ENCODE measurements at regions not wholly inside any gene's neighbourhood (a gene's known extent, or its start where the extent isn't known, plus 50 kb on each side); places are given as distances from the start of the nearest gene placed in this dataset.

GRCh38 chr13:71338070-71338469 lies 528.9 kb downstream of the DACH1 start:
- Histone ChIP-seq H3K9ac (ENCODE audit: low read length) (no peak overlapping the region), H3K27me3 (ENCODE audit: control insufficient read depth, insufficient read depth, low read length) (no peaks in the 10 kb centered on the region), H3K4me1 (ENCODE audit: control insufficient read depth, insufficient read depth, low read length) (no peaks in the 10 kb centered on the region), H3K4me3 (ENCODE audit: low read length) (no peak overlapping the region), H3K27ac (ENCODE audit: low read depth, low read length) (no peak overlapping the region), H3K36me3 (ENCODE audit: control insufficient read depth, insufficient read depth, low read length) (no peaks in the 10 kb centered on the region)

GRCh38 chr13:71327266-71327665 lies 539.7 kb downstream of the DACH1 start:
- Histone ChIP-seq H3K9ac (ENCODE audit: low read length) (no peak overlapping the region), H3K27ac (ENCODE audit: low read depth, low read length) (no peak overlapping the region), H3K4me1 (ENCODE audit: control insufficient read depth, insufficient read depth, low read length) (no peaks in the 10 kb centered on the region), H3K4me3 (ENCODE audit: low read length) (no peak overlapping the region), H3K36me3 (ENCODE audit: control insufficient read depth, insufficient read depth, low read length) (no peaks in the 10 kb centered on the region), H3K27me3 (ENCODE audit: control insufficient read depth, insufficient read depth, low read length) (no peaks in the 10 kb centered on the region)

GRCh38 chr13:71325556-71325955 lies 541.4 kb downstream of the DACH1 start:
- H3K27me3 ChIP-seq (ENCODE audit: control insufficient read depth, insufficient read depth, low read length): no peaks in the 10 kb centered on the region
- H3K36me3 ChIP-seq (ENCODE audit: control insufficient read depth, insufficient read depth, low read length): no peaks in the 10 kb centered on the region
- no peak overlapping the region for H3K4me3 ChIP-seq (ENCODE audit: low read length)
- no peak overlapping the region for H3K27ac ChIP-seq (ENCODE audit: low read depth, low read length)
- H3K4me1 ChIP-seq (ENCODE audit: control insufficient read depth, insufficient read depth, low read length): no peaks in the 10 kb centered on the region
- H3K9ac ChIP-seq (ENCODE audit: low read length): no peak overlapping the region

- no peaks in the 10 kb centered on the region for H3K4me1 ChIP-seq (ENCODE audit: control insufficient read depth, insufficient read depth, low read length)
Measured at GRCh38 chr13:71323266-71323665, 543.7 kb downstream of the DACH1 start.

GRCh38 chr13:71320452-71320851 lies 546.6 kb downstream of the DACH1 start:
- Histone ChIP-seq H3K4me1 (ENCODE audit: control insufficient read depth, insufficient read depth, low read length) (no peaks in the 10 kb centered on the region), H3K9ac (ENCODE audit: low read length) (no peak overlapping the region), H3K36me3 (ENCODE audit: control insufficient read depth, insufficient read depth, low read length) (no peaks in the 10 kb centered on the region), H3K27me3 (ENCODE audit: control insufficient read depth, insufficient read depth, low read length) (no peaks in the 10 kb centered on the region), H3K4me3 (ENCODE audit: low read length) (no peak overlapping the region), H3K27ac (ENCODE audit: low read depth, low read length) (no peak overlapping the region)

More at GRCh38 chr13:71323266-71323665, 543.7 kb downstream of the DACH1 start:
- no peak overlapping the region for H3K9ac ChIP-seq (ENCODE audit: low read length)
- no peak overlapping the region for H3K27ac ChIP-seq (ENCODE audit: low read depth, low read length)
- H3K27me3 ChIP-seq (ENCODE audit: control insufficient read depth, insufficient read depth, low read length): no peaks in the 10 kb centered on the region
- H3K36me3 ChIP-seq (ENCODE audit: control insufficient read depth, insufficient read depth, low read length): no peaks in the 10 kb centered on the region
- H3K4me3 ChIP-seq (ENCODE audit: low read length): no peak overlapping the region

DNA sequence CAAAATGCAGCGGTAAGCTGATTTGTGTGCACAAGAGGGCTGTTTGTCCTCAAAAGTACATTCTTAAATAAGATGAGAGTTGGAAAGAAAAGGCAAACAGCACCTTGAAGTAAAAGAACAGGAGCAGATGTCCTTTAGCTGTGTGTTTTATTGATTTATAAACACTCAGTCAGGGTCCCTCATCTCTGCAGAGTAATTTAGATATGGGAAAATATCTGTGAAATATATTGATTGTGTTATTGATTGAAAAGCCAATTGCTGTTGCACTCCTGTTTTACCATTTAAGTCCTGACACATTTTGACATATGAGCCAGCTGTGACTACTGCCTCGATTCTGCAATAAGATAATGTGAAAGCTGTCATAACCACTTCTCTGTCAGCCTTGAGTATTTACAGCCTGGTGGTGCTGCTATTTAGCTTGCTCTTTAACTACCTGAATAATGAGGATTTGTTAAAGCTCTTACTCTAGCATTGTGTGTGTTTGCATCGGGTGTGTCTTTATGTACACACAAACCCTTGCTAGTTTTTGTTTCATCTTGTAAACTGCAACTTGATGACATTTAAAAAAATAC lies 550.1 kb downstream of the DACH1 start:
- Histone ChIP-seq H3K36me3 (ENCODE audit: control insufficient read depth, insufficient read depth, low read length) (no peaks in the 10 kb centered on the region), H3K27ac (ENCODE audit: low read depth, low read length) (no peak overlapping the region), H3K9ac (ENCODE audit: low read length) (no peak overlapping the region), H3K4me1 (ENCODE audit: control insufficient read depth, insufficient read depth, low read length) (no peaks in the 10 kb centered on the region), H3K27me3 (ENCODE audit: control insufficient read depth, insufficient read depth, low read length) (no peaks in the 10 kb centered on the region), H3K4me3 (ENCODE audit: low read length) (no peak overlapping the region)

DNA sequence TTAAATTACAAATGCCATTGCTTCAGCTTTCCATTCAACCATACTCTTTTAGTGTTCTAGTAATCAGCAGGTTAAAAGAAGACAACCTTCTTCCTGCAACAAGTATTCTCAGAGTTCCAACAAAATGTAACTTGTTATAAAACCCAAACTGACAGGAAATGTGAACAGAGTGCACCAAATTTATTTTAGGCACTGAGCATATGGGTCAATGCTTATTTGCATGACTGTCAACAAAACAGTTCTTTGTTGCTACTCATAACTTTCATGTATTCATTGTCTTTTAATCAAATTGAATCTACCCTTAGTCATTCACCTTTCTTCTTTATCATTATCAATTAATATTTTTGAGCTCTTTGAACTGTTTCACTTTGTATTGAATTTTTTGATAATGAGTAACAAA lies 554.1 kb downstream of the DACH1 start:
- no peak overlapping the region for H3K27ac ChIP-seq (ENCODE audit: low read depth, low read length)
- H3K27me3 ChIP-seq (ENCODE audit: control insufficient read depth, insufficient read depth, low read length): no peaks in the 10 kb centered on the region
- no peaks in the 10 kb centered on the region for H3K4me1 ChIP-seq (ENCODE audit: control insufficient read depth, insufficient read depth, low read length)
- H3K9ac ChIP-seq (ENCODE audit: low read length): no peak overlapping the region
- H3K4me3 ChIP-seq (ENCODE audit: low read length): no peak overlapping the region
- no peaks in the 10 kb centered on the region for H3K36me3 ChIP-seq (ENCODE audit: control insufficient read depth, insufficient read depth, low read length)

DNA sequence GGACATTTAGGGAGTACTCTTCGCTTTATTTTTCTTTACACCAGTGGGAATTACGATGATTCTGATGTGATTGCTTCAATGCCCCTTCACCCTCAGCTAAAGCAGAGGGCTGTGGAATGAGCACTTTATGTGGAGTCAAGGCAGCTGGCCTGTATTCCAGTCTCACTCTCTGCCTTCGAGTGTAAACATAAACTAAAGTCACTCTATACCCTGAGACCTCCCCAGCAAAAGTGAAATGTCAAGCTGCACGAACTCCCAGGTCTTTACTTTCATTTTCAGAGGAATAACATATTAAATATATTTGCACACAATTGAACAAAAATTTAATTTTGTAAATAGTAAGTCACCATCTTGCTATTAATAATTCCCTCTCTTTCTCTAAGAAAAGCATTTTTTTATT lies 557.1 kb downstream of the DACH1 start:
- Histone ChIP-seq H3K4me1 (ENCODE audit: control insufficient read depth, insufficient read depth, low read length) (no peaks in the 10 kb centered on the region), H3K27ac (ENCODE audit: low read depth, low read length) (no peak overlapping the region), H3K9ac (ENCODE audit: low read length) (no peak overlapping the region), H3K4me3 (ENCODE audit: low read length) (no peak overlapping the region), H3K36me3 (ENCODE audit: control insufficient read depth, insufficient read depth, low read length) (no peaks in the 10 kb centered on the region), H3K27me3 (ENCODE audit: control insufficient read depth, insufficient read depth, low read length) (no peaks in the 10 kb centered on the region)

DNA sequence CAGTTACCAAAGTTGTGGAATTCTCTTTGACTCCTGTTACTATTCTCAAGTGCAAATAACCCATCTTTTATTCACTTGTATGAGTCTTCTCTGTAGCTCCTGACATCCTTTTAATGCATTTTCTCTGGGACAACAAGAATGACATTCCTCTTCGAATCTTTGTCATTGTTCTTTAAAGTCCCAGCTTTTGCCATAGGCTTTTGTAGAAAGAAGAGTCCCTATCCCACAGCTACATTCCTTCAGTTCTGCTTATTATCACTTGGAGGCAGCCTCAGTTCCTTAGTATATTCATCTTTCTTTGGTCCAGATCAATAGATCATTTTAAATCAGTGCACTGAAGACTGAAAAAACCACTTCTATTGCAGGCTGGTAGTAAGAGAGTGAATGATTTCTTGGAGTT lies 560.2 kb downstream of the DACH1 start:
- no peak overlapping the region for H3K4me3 ChIP-seq (ENCODE audit: low read length)
- no peaks in the 10 kb centered on the region for H3K36me3 ChIP-seq (ENCODE audit: control insufficient read depth, insufficient read depth, low read length)
- no peaks in the 10 kb centered on the region for H3K27me3 ChIP-seq (ENCODE audit: control insufficient read depth, insufficient read depth, low read length)
- no peak overlapping the region for H3K9ac ChIP-seq (ENCODE audit: low read length)
- H3K27ac ChIP-seq (ENCODE audit: low read depth, low read length): no peak overlapping the region
- no peaks in the 10 kb centered on the region for H3K4me1 ChIP-seq (ENCODE audit: control insufficient read depth, insufficient read depth, low read length)

GRCh38 chr13:71304861-71305260 lies 562.1 kb downstream of the DACH1 start:
- Histone ChIP-seq H3K4me1 (ENCODE audit: control insufficient read depth, insufficient read depth, low read length) (no peaks in the 10 kb centered on the region), H3K4me3 (ENCODE audit: low read length) (no peak overlapping the region), H3K27me3 (ENCODE audit: control insufficient read depth, insufficient read depth, low read length) (no peaks in the 10 kb centered on the region), H3K36me3 (ENCODE audit: control insufficient read depth, insufficient read depth, low read length) (no peaks in the 10 kb centered on the region), H3K9ac (ENCODE audit: low read length) (no peak overlapping the region), H3K27ac (ENCODE audit: low read depth, low read length) (no peak overlapping the region)

DNA sequence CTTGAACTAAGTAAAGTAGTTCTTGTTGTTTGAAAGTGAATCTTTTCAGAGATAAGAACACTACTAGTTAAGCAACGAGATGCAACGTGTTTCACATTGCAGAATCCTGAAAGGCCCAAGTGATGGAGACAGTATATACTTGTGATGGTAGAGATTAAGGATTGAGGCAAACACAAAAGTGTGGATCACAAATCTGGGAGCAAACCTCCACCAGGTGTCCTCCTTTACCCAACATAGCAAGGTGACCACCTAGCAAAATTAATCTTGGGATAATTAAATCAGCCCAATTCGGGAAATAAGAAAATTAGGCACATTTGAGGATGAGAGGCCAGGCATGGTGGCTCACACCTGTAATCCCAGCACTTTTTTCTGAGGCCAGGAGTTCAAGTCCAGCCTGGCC lies 563.9 kb downstream of the DACH1 start:
- H3K27me3 ChIP-seq (ENCODE audit: control insufficient read depth, insufficient read depth, low read length): no peaks in the 10 kb centered on the region
- no peaks in the 10 kb centered on the region for H3K4me1 ChIP-seq (ENCODE audit: control insufficient read depth, insufficient read depth, low read length)
- H3K36me3 ChIP-seq (ENCODE audit: control insufficient read depth, insufficient read depth, low read length): no peaks in the 10 kb centered on the region
- H3K9ac ChIP-seq (ENCODE audit: low read length): no peak overlapping the region
- H3K27ac ChIP-seq (ENCODE audit: low read depth, low read length): no peak overlapping the region
- no peak overlapping the region for H3K4me3 ChIP-seq (ENCODE audit: low read length)

DNA sequence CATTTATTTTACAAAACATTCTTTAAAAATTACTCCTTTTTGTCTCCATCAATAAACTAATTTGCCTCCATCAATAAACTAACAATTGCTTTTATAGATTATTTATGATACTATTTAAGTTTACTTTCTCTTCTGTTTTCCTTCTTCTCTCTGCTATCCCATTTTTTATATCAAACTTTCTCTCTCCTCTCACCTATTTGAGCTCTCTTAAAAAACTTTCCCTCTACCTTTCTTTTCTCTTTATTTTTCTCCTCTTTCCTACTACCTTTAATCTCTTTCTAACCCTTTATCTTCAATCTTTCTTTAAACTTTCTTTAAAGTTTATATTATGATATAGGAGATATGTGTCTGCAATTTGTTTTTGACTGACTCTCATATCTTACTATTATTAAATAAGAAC lies 566.4 kb downstream of the DACH1 start:
- no peaks in the 10 kb centered on the region for H3K36me3 ChIP-seq (ENCODE audit: control insufficient read depth, insufficient read depth, low read length)
- H3K27me3 ChIP-seq (ENCODE audit: control insufficient read depth, insufficient read depth, low read length): no peaks in the 10 kb centered on the region
- no peak overlapping the region for H3K4me3 ChIP-seq (ENCODE audit: low read length)
- H3K27ac ChIP-seq (ENCODE audit: low read depth, low read length): no peak overlapping the region
- H3K4me1 ChIP-seq (ENCODE audit: control insufficient read depth, insufficient read depth, low read length): no peaks in the 10 kb centered on the region
- H3K9ac ChIP-seq (ENCODE audit: low read length): no peak overlapping the region

DNA sequence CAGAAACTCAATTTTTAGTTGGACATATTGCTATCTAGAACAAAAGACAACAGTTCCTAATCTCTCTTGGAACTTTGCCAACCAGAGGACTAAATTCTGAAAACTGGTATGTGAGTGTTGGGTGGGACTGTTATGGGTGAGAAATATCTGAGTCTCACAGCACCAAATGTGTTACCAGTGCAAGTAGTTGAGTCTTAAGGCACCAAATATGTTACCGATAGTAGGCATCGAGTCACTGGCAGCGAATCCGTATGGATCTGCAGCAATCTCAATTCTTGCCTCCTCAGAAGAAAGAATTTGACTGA lies 575.2 kb downstream of the DACH1 start:
- H3K36me3 ChIP-seq (ENCODE audit: control insufficient read depth, insufficient read depth, low read length): no peaks in the 10 kb centered on the region
- H3K4me3 ChIP-seq (ENCODE audit: low read length): no peak overlapping the region
- no peak overlapping the region for H3K27ac ChIP-seq (ENCODE audit: low read depth, low read length)
- no peaks in the 10 kb centered on the region for H3K4me1 ChIP-seq (ENCODE audit: control insufficient read depth, insufficient read depth, low read length)
- H3K9ac ChIP-seq (ENCODE audit: low read length): no peak overlapping the region
- H3K27me3 ChIP-seq (ENCODE audit: control insufficient read depth, insufficient read depth, low read length): no peaks in the 10 kb centered on the region
